WTC11 (cell line): ENCODE measurements at regions not wholly inside any gene's neighbourhood (a gene's known extent, or its start where the extent isn't known, plus 50 kb on each side); places are given as distances from the start of the nearest gene placed in this dataset.
"Not testable (repeated sequence)": the region's sequence is repeated elsewhere in the genome, so short reads cannot be mapped to it uniquely, and the experiment has no call there.

Source experiments
- ATF2 ChIP-seq: sonication (generic); formaldehyde crosslinking; IDR thresholded peaks from 2 replicates; pipeline ENCODE4 v1.8.1; 2022; ENCODE audit warnings: low read depth, missing genetic modification reagents, borderline replicate concordance
- CTCF ChIP-seq: fragments of 200-600 bp; IDR thresholded peaks from 2 replicates; pipeline ENCODE4 v1.8.0; 2022; ENCODE audit warnings: antibody characterized with exemption
- E2F5 ChIP-seq: sonication (generic); formaldehyde crosslinking; IDR thresholded peaks from 2 replicates; pipeline ENCODE4 v1.8.1; 2022; ENCODE audit warnings: mild to moderate bottlenecking, moderate library complexity, missing genetic modification reagents
- FOXP4 ChIP-seq: sonication (generic); formaldehyde crosslinking; IDR thresholded peaks from 2 replicates; pipeline ENCODE4 v1.8.0; 2022; ENCODE audit warnings: mild to moderate bottlenecking, missing genetic modification reagents
- SP1 ChIP-seq: sonication (generic); formaldehyde crosslinking; conservative IDR thresholded peaks from 2 replicates; pipeline ENCODE4 v1.8.1; 2022; ENCODE audit warnings: missing genetic modification reagents

- not testable (repeated sequence) for TF ChIP-seq CTCF; SP1; ATF2 (CRISPR knock-in tag); E2F5; FOXP4 (CRISPR knock-in tag)
Measured at GRCh38 chr2:87397276-87398065, 350.4 kb upstream of the PLGLB2 start.
